H1 (cell line): ENCODE measurements at regions not wholly inside any gene's neighbourhood (a gene's known extent, or its start where the extent isn't known, plus 50 kb on each side); places are given as distances from the start of the nearest gene placed in this dataset.

Experiments used
- ASH2L ChIP-seq: fragments of 200-600, 300-600 bp; sonication (generic); IDR thresholded peaks from one replicate; pipeline ENCODE4 v1.7.1; 2017; ENCODE audit warnings: low read length
- CTBP2 ChIP-seq: IDR thresholded peaks from 2 replicates; pipeline ENCODE4 v1.7.0; 2011; ENCODE audit warnings: borderline replicate concordance, mild to moderate bottlenecking, moderate library complexity, mixed read lengths, low read length; ENCODE audit not compliant: insufficient read depth, insufficient read length
- FOSL1 ChIP-seq: IDR thresholded peaks from 2 replicates; pipeline ENCODE4 v1.6.1; 2011; ENCODE audit warnings: mild to moderate bottlenecking, low read depth, low read length, moderate library complexity; ENCODE audit not compliant: insufficient read depth
- POU5F1 ChIP-seq: IDR thresholded peaks from 2 replicates; pipeline ENCODE4 v1.6.1; 2011; ENCODE audit warnings: low read depth, mild to moderate bottlenecking, low read length, moderate library complexity
- ZNF274 ChIP-seq: IDR thresholded peaks from 2 replicates; pipeline ENCODE4 v1.7.0; 2012; ENCODE audit warnings: low read length, borderline replicate concordance; ENCODE audit errors: extremely low read depth

DNA sequence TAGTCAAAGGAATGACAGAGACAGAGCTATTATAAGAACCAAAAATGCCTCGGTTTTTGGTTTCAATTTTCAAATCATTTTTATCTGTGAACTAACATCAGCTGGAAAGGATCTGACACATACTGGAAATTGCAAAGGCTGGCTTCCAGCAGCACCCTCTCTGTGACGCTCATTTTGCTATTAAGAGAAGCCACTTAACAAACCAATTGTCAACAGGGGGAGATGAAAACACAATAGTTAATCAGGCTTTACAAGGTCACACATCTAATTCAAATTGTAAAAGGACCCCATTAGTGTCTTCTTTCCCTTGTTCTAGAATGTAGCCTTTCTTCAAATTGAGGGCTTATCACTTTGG is 160.5 kb downstream of the TFAP2B start (continued):
- TF ChIP-seq ASH2L (no peak), FOSL1 (no peak), CTBP2 (no peak), POU5F1 (no peak), ZNF274 (no peak)
